ENCODE measurements at regions not wholly inside any gene's neighbourhood (a gene's known extent, or its start where the extent isn't known, plus 50 kb on each side); places are given as distances from the start of the nearest gene placed in this dataset.

DNA sequence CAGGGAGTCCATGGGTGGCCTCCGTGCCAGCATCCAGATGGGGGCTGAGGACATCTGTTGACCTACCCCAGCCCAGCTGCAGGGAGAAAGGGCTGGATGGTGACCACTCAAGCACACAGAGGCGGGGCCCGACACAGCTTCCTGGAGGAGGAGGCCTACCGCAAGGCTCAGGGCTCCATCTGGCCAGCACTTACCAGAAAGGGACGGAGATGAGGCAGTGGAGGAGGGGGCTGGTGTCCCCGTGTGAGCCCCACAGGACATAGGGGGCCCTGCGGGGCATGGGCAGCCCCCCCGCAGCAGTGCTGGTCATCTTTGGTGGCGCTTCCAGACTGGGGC is 147.5 kb upstream of the CIBAR2 start:
- TF ChIP-seq, protein P1, sequence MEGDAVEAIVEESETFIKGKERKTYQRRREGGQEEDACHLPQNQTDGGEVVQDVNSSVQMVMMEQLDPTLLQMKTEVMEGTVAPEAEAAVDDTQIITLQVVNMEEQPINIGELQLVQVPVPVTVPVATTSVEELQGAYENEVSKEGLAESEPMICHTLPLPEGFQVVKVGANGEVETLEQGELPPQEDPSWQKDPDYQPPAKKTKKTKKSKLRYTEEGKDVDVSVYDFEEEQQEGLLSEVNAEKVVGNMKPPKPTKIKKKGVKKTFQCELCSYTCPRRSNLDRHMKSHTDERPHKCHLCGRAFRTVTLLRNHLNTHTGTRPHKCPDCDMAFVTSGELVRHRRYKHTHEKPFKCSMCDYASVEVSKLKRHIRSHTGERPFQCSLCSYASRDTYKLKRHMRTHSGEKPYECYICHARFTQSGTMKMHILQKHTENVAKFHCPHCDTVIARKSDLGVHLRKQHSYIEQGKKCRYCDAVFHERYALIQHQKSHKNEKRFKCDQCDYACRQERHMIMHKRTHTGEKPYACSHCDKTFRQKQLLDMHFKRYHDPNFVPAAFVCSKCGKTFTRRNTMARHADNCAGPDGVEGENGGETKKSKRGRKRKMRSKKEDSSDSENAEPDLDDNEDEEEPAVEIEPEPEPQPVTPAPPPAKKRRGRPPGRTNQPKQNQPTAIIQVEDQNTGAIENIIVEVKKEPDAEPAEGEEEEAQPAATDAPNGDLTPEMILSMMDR (IDR thresholded peaks at IDR 0.05; ENCODE audit: control insufficient read depth, insufficient read depth, low read depth, low read length, missing control alignments): no peak
- DNase-seq (ENCODE audit: low read depth): no peak
- H3K4me3 ChIP-seq (ENCODE audit: control insufficient read depth, low read depth, low read length): no peak overlapping the region

DNA sequence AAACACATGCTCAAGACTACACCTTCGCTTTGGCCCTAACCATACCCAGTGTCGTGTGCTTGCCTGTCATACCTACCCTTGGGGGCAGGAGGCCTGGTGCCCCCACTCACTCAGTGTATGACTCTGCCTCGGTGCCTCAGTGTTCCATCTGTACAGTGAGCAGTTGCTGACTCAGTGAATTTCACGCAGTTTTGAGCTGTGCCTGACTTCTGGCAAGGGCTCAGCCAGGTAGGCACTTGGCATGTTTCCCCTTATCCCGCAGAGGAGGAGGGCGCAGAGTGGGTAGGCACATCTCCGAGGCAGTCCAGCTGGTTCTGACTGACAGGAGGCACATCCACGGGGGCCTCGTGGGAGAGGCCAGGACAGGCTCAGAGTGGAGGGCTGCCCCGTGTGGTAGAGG is 148.9 kb upstream of the CIBAR2 start:
- DNase-seq (ENCODE audit: low read depth): no peak
- TF ChIP-seq, protein P1 (IDR thresholded peaks at IDR 0.05; ENCODE audit: control insufficient read depth, insufficient read depth, low read depth, low read length, missing control alignments): no peak
- no peak overlapping the region for H3K4me3 ChIP-seq (ENCODE audit: control insufficient read depth, low read depth, low read length)

GRCh38 chr16:85261657-85262557 is 149.6 kb upstream of the CIBAR2 start:
- no peak overlapping the region for H3K4me3 ChIP-seq (ENCODE audit: control insufficient read depth, low read depth, low read length)
- no peak for DNase-seq (ENCODE audit: low read depth)
- TF ChIP-seq, protein P1 (IDR thresholded peaks at IDR 0.05; ENCODE audit: control insufficient read depth, insufficient read depth, low read depth, low read length, missing control alignments): no peak

DNA sequence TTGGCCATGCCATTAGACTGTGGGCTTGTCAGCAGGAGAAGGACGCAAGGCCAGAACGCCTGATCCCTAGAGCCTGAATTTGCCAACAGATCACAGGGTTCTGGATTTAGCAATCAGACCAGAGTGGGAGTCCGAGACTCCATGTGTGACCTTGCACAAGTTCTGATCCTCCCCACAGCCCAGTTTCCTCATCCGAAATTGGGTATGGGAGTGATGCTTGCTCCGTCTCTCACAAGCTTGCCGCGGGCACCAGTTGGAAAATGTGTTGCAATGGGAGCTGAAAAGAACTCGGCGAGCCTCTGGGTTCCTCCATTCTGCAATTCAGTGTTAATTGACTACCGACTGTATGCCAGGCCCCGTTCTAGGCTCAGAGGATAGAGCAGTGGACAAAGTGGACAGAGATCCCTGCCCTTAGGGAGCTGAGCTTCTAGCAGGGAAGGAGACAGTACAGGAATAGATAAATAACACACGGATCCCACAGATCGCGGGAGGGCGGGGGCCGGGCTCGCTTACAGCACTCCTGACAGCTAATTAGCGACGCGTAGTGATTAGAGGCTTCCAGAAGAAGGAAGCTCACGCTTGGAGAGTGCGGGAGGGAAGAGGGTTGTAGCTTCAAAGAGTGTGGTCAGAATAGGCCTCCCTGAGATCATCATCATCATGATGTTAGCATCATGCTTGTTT is 150.4 kb upstream of the CIBAR2 start:
- H3K4me3 ChIP-seq (ENCODE audit: control insufficient read depth, low read depth, low read length): no peak overlapping the region
- no peak for DNase-seq (ENCODE audit: low read depth)
- TF ChIP-seq, protein P1 (IDR thresholded peaks at IDR 0.05; ENCODE audit: control insufficient read depth, insufficient read depth, low read depth, low read length, missing control alignments): no peak

GRCh38 chr16:85263239-85263585 is 150.9 kb upstream of the CIBAR2 start:
- TF ChIP-seq, protein P1 (IDR thresholded peaks at IDR 0.05; ENCODE audit: control insufficient read depth, insufficient read depth, low read depth, low read length, missing control alignments): no peak
- no peak overlapping the region for H3K4me3 ChIP-seq (ENCODE audit: control insufficient read depth, low read depth, low read length)
- no peak for DNase-seq (ENCODE audit: low read depth)

- TF ChIP-seq, protein P1 (IDR thresholded peaks at IDR 0.05; ENCODE audit: control insufficient read depth, insufficient read depth, low read depth, low read length, missing control alignments): no peak
- no peak overlapping the region for H3K4me3 ChIP-seq (ENCODE audit: control insufficient read depth, low read depth, low read length)
- no peak for DNase-seq (ENCODE audit: low read depth)
Observed at GRCh38 chr16:85264752-85265151, 152.5 kb upstream of the CIBAR2 start.
